WTC11 (cell line): ENCODE measurements at regions not wholly inside any gene's neighbourhood (a gene's known extent, or its start where the extent isn't known, plus 50 kb on each side); places are given as distances from the start of the nearest gene placed in this dataset.

Experiments used
- ATAC-seq: fragments of 200-7000 bp; cut with Tn5 transposase; 2 replicates; pipeline ENCODE4 v1.10.0; 2021; ENCODE audit warnings: mild to moderate bottlenecking, moderate library complexity
- CTCF ChIA-PET: fragments of 300-600 bp; sonication (Branson Sonifier 250); formaldehyde crosslinking; loops from one replicate; lab custom pipeline; 2021; ENCODE audit warnings: antibody characterized with exemption; lab: Charles Lee
- POLR2A ChIA-PET: fragments of 350-600 bp; sonication (Branson Sonifier 250); formaldehyde crosslinking; loops from one replicate; lab custom pipeline; 2021; ENCODE audit warnings: antibody characterized with exemption; lab: Charles Lee
- DNase-seq: peaks from one replicate; pipeline ENCODE4 v3.0.0; 2021; ENCODE audit warnings: low spot score
- H3K27ac Mint-ChIP-seq: 2 replicates; pipeline ENCODE4 v1.8.0; 2021; ENCODE audit warnings: mixed read lengths
- H3K27me3 Mint-ChIP-seq: 2 replicates; pipeline ENCODE4 v1.8.0; 2021; ENCODE audit warnings: low read depth, mild to moderate bottlenecking, moderate library complexity, mixed read lengths
- H3K36me3 Mint-ChIP-seq: 2 replicates; pipeline ENCODE4 v1.8.0; 2021; ENCODE audit warnings: mixed read lengths
- H3K4me1 Mint-ChIP-seq: 2 replicates; pipeline ENCODE4 v1.8.0; 2022; ENCODE audit warnings: mixed read lengths
- H3K4me3 Mint-ChIP-seq: 2 replicates; pipeline ENCODE4 v1.8.0; 2021; ENCODE audit warnings: mild to moderate bottlenecking, moderate library complexity, mixed read lengths
- H3K9me3 Mint-ChIP-seq: 2 replicates; pipeline ENCODE4 v1.8.0; 2021; ENCODE audit warnings: mixed read lengths
- AFF4 ChIP-seq: sonication (generic); formaldehyde crosslinking; IDR thresholded peaks from 2 replicates; pipeline ENCODE4 v1.8.1; 2023; ENCODE audit warnings: mild to moderate bottlenecking, missing genetic modification reagents, borderline replicate concordance
- CDX4 ChIP-seq: fragments of 250-450 bp; sonication (Bioruptor Pico); IDR thresholded peaks from 2 replicates; pipeline ENCODE4 v1.9.0; 2021; ENCODE audit warnings: moderate library complexity, mild to moderate bottlenecking, inconsistent platforms, borderline replicate concordance
- CREB1 ChIP-seq: sonication (generic); formaldehyde crosslinking; IDR thresholded peaks from 2 replicates; pipeline ENCODE4 v1.8.0; 2023; ENCODE audit warnings: mild to moderate bottlenecking, missing genetic modification reagents
- CREM ChIP-seq: sonication (generic); formaldehyde crosslinking; IDR thresholded peaks from 2 replicates; pipeline ENCODE4 v1.8.1; 2022; ENCODE audit warnings: mild to moderate bottlenecking, missing genetic modification reagents, moderate library complexity
- ELF4 ChIP-seq: sonication (generic); formaldehyde crosslinking; IDR thresholded peaks from 2 replicates; pipeline ENCODE4 v1.8.1; 2022; ENCODE audit warnings: low read depth, mild to moderate bottlenecking, moderate library complexity, missing genetic modification reagents
- EMX1 ChIP-seq: fragments of 250-450 bp; sonication (Bioruptor Pico); IDR thresholded peaks from 2 replicates; pipeline ENCODE4 v1.8.0; 2021; ENCODE audit warnings: mild to moderate bottlenecking
- FOXJ3 ChIP-seq: sonication (generic); formaldehyde crosslinking; IDR thresholded peaks from 2 replicates; pipeline ENCODE4 v1.9.0; 2021; ENCODE audit warnings: missing genetic modification reagents, mild to moderate bottlenecking, borderline replicate concordance
- FOXP1 ChIP-seq: sonication (generic); formaldehyde crosslinking; IDR thresholded peaks from 2 replicates; pipeline ENCODE4 v1.8.0; 2022; ENCODE audit warnings: missing genetic modification reagents, mild to moderate bottlenecking, moderate library complexity, borderline replicate concordance
- IRF2 ChIP-seq: sonication (generic); formaldehyde crosslinking; IDR thresholded peaks from 2 replicates; pipeline ENCODE4 v1.8.0; 2022; ENCODE audit warnings: low read depth, missing genetic modification reagents, borderline replicate concordance
- JAZF1 ChIP-seq: fragments of 250-450 bp; sonication (Bioruptor Pico); IDR thresholded peaks from 2 replicates; pipeline ENCODE4 v1.9.0; 2021; ENCODE audit warnings: moderate library complexity, mild to moderate bottlenecking, inconsistent platforms
- MXD4 ChIP-seq: fragments of 250-450 bp; sonication (Bioruptor Pico); IDR thresholded peaks from 2 replicates; pipeline ENCODE4 v1.8.0; 2021; ENCODE audit warnings: mild to moderate bottlenecking, moderate library complexity, borderline replicate concordance
- RORB ChIP-seq: fragments of 250-450 bp; sonication (Bioruptor Pico); IDR thresholded peaks from 2 replicates; pipeline ENCODE4 v1.9.0; 2021; ENCODE audit warnings: mild to moderate bottlenecking
- ZNF138 ChIP-seq: sonication (generic); formaldehyde crosslinking; conservative IDR thresholded peaks from 2 replicates; pipeline ENCODE4 v1.8.1; 2022; ENCODE audit warnings: mild to moderate bottlenecking, moderate library complexity, missing genetic modification reagents
- ZNF219 ChIP-seq: sonication (generic); formaldehyde crosslinking; IDR thresholded peaks from 2 replicates; pipeline ENCODE4 v1.8.0; 2023; ENCODE audit warnings: missing genetic modification reagents, mild to moderate bottlenecking, borderline replicate concordance
- ZNF532 ChIP-seq: fragments of 250-450 bp; sonication (Bioruptor Pico); IDR thresholded peaks from 2 replicates; pipeline ENCODE4 v1.9.0; 2021; ENCODE audit warnings: mild to moderate bottlenecking, borderline replicate concordance
- TF ChIP-seq, protein P1 (sequence below): sonication (generic); formaldehyde crosslinking; IDR thresholded peaks from 2 replicates; pipeline ENCODE4 v1.8.1; 2023; ENCODE audit warnings: mild to moderate bottlenecking, missing genetic modification reagents, moderate library complexity
- TF ChIP-seq, protein P2 (sequence below): sonication (generic); formaldehyde crosslinking; IDR thresholded peaks from 2 replicates; pipeline ENCODE4 v1.8.1; 2023; ENCODE audit warnings: mild to moderate bottlenecking, moderate library complexity, missing genetic modification reagents

DNA sequence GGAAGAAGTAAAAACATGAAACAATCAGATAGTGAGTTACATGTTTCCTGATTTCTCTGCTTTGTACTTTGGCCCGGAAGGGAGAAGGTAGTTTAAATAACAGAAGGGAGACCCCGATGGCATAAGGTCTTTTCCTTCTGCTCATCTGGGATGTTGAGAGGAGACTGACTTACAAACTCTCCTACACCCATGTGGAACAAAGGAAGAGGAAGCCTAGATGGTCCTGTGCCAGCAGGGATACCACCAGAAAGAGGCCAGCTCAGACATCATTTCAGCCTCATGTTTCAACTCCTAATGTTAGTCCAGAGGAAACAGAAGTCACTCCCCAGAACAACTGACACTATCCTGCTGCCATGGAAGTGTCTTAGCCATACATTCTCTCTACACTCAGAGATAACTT lies 250.7 kb upstream of the NOX3 start:
- Mint-ChIP-seq H3K27me3 (no peaks in the 10 kb centered on the region), H3K36me3 (no peaks in the 10 kb centered on the region), H3K4me1 (peaks cover 8% of the 10 kb centered on the region)
- DNase-seq, result no peak
- CTCF ChIA-PET, result no interaction called here
- TF ChIP-seq, protein P1, sequence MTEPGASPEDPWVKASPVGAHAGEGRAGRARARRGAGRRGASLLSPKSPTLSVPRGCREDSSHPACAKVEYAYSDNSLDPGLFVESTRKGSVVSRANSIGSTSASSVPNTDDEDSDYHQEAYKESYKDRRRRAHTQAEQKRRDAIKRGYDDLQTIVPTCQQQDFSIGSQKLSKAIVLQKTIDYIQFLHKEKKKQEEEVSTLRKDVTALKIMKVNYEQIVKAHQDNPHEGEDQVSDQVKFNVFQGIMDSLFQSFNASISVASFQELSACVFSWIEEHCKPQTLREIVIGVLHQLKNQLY (CRISPR knock-in tag), result no peak
- no peak for TF ChIP-seq FOXP1
- TF ChIP-seq EMX1 (CRISPR knock-in tag), result no peak
- TF ChIP-seq IRF2 (CRISPR knock-in tag), result no peak
- no peak for TF ChIP-seq ZNF138 (CRISPR knock-in tag)
- TF ChIP-seq, protein P2, sequence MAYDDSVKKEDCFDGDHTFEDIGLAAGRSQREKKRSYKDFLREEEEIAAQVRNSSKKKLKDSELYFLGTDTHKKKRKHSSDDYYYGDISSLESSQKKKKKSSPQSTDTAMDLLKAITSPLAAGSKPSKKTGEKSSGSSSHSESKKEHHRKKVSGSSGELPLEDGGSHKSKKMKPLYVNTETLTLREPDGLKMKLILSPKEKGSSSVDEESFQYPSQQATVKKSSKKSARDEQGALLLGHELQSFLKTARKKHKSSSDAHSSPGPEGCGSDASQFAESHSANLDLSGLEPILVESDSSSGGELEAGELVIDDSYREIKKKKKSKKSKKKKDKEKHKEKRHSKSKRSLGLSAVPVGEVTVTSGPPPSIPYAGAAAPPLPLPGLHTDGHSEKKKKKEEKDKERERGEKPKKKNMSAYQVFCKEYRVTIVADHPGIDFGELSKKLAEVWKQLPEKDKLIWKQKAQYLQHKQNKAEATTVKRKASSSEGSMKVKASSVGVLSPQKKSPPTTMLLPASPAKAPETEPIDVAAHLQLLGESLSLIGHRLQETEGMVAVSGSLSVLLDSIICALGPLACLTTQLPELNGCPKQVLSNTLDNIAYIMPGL, result no peak
- no peak for TF ChIP-seq ELF4 (CRISPR knock-in tag)
- TF ChIP-seq AFF4, result no peak
- TF ChIP-seq RORB (CRISPR knock-in tag), result no peak
- no peak for TF ChIP-seq CDX4 (CRISPR knock-in tag)
- no peak for TF ChIP-seq MXD4
- TF ChIP-seq CREB1 (CRISPR knock-in tag), result no peak
- TF ChIP-seq FOXJ3, result no peak
- no peak for TF ChIP-seq CREM (CRISPR knock-in tag)
- TF ChIP-seq ZNF219 (CRISPR knock-in tag), result no peak
- TF ChIP-seq JAZF1 (CRISPR knock-in tag), result no peak
- no peak for TF ChIP-seq ZNF532 (CRISPR knock-in tag)
- TF ChIP-seq, all 79 proteins: peak for 0
- ATAC-seq, result no peak; the same call in 1 of the 2 replicates
- POLR2A ChIA-PET, result no interaction called here
- H3K9me3 Mint-ChIP-seq, result peaks cover 15% of the 10 kb centered on the region
- H3K27ac Mint-ChIP-seq, result peak overlapping the region; percentile 9; the same call in 1 of the 2 replicates
- no peak overlapping the region for H3K4me3 Mint-ChIP-seq
